ENCODE measurements at regions not wholly inside any gene's neighbourhood (a gene's known extent, or its start where the extent isn't known, plus 50 kb on each side); places are given as distances from the start of the nearest gene placed in this dataset.

- TF ChIP-seq CTCF (IDR thresholded peaks at IDR 0.05; ENCODE audit: low read depth, low read length): no peak
- no peak for TF ChIP-seq EZH2phosphoT487 (IDR thresholded peaks at IDR 0.05; ENCODE audit: low read depth)
Measured at GRCh38 chr2:223532712-223533111, 69.4 kb downstream of the SCG2 start.

Measured in OCI-LY3 (cell line).